ENCODE measurements at regions not wholly inside any gene's neighbourhood (a gene's known extent, or its start where the extent isn't known, plus 50 kb on each side); places are given as distances from the start of the nearest gene placed in this dataset.

DNA sequence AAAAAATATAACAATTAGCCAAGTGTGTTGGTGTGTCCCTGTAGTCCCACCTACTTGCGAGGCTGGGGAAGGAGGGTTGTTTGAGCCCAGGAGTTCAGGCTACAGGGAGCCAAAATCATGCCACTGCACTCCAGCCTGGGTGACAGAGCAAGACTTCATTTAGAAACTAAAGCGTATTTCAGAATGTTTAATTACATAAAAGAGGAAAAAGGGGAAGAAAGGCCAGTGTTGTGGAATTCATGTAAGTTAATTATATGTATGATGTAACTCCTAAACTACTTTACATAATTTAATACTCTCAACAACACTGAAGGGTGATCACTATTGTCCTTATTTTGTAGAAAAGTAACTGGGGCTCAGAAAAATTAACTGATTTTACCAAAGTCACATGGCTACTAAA is 67.2 kb upstream of the HOPX start:
- Histone ChIP-seq H3K4me3 (ENCODE audit: severe bottlenecking) (no peak overlapping the region), H3K36me3 (ENCODE audit: low read depth) (no peaks in the 10 kb centered on the region), H3K9me3 (ENCODE audit: severe bottlenecking) (peaks cover 1% of the 10 kb centered on the region), H3K27ac (ENCODE audit: poor library complexity, severe bottlenecking) (no peak overlapping the region), H3K4me1 (ENCODE audit: insufficient read depth, poor library complexity, severe bottlenecking) (peaks cover 4% of the 10 kb centered on the region), H3K27me3 (ENCODE audit: insufficient read depth, poor library complexity, severe bottlenecking) (no peaks in the 10 kb centered on the region)
- no peak for ATAC-seq (ENCODE audit: low read depth)
- TF ChIP-seq, protein P1, sequence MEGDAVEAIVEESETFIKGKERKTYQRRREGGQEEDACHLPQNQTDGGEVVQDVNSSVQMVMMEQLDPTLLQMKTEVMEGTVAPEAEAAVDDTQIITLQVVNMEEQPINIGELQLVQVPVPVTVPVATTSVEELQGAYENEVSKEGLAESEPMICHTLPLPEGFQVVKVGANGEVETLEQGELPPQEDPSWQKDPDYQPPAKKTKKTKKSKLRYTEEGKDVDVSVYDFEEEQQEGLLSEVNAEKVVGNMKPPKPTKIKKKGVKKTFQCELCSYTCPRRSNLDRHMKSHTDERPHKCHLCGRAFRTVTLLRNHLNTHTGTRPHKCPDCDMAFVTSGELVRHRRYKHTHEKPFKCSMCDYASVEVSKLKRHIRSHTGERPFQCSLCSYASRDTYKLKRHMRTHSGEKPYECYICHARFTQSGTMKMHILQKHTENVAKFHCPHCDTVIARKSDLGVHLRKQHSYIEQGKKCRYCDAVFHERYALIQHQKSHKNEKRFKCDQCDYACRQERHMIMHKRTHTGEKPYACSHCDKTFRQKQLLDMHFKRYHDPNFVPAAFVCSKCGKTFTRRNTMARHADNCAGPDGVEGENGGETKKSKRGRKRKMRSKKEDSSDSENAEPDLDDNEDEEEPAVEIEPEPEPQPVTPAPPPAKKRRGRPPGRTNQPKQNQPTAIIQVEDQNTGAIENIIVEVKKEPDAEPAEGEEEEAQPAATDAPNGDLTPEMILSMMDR (IDR thresholded peaks at IDR 0.05; ENCODE audit: poor library complexity, severe bottlenecking): no peak
- DNase-seq (ENCODE audit: low spot score): no peak

DNA sequence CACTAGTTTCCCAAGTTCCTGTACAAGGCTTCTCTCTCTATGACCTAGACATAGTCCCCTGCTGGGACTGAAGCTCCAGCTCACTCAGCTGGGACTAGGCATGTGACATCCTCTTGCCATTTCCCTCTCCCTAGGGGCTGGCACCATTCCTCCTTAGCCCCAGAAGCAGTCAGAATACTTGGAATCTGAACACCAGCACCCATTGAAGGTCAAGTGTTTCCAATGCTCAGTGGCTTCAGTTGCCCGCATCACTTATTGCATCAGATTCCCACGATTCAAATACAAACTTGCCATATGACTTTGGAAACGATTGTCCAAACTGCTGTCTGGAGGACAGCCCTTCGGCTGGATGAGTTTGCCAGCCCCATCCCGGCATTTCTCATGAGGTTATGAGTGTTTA is 65.5 kb upstream of the HOPX start:
- H3K36me3 ChIP-seq (ENCODE audit: low read depth): no peaks in the 10 kb centered on the region

DNA sequence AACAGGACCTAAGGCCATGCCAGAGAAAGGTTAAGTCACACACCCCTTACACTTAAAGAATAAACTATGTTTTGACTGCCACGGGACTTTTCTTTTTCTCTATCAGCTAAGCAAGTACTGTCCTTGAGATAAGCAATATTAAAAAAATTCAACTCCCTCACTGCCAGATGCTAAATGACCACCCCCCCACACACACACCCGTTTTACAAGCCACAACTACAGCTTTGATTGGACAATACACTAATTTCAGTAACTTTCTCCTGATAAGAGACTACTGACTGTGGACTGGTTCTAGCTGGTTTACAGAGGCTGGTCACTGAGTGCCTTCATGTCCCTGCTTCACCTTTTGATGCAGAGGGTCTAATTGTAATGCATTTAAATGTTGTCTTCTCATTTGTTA is 63.9 kb upstream of the HOPX start:
- Histone ChIP-seq H3K27me3 (ENCODE audit: insufficient read depth, poor library complexity, severe bottlenecking) (no peaks in the 10 kb centered on the region), H3K27ac (ENCODE audit: poor library complexity, severe bottlenecking) (no peak overlapping the region), H3K4me3 (ENCODE audit: severe bottlenecking) (no peak overlapping the region), H3K9me3 (ENCODE audit: severe bottlenecking) (peaks cover 1% of the 10 kb centered on the region), H3K36me3 (ENCODE audit: low read depth) (no peaks in the 10 kb centered on the region), H3K4me1 (ENCODE audit: insufficient read depth, poor library complexity, severe bottlenecking) (no peaks in the 10 kb centered on the region)
- ATAC-seq (ENCODE audit: low read depth): no peak
- TF ChIP-seq, protein P1 (IDR thresholded peaks at IDR 0.05; ENCODE audit: poor library complexity, severe bottlenecking): no peak
- DNase-seq (ENCODE audit: low spot score): no peak

More for the DNA sequence above, 65.5 kb upstream of the HOPX start:
- Histone ChIP-seq H3K4me1 (ENCODE audit: insufficient read depth, poor library complexity, severe bottlenecking) (no peaks in the 10 kb centered on the region), H3K27ac (ENCODE audit: poor library complexity, severe bottlenecking) (no peak overlapping the region), H3K27me3 (ENCODE audit: insufficient read depth, poor library complexity, severe bottlenecking) (no peaks in the 10 kb centered on the region), H3K4me3 (ENCODE audit: severe bottlenecking) (no peak overlapping the region), H3K9me3 (ENCODE audit: severe bottlenecking) (peaks cover 1% of the 10 kb centered on the region)
- DNase-seq (ENCODE audit: low spot score): no peak
- TF ChIP-seq, protein P1 (IDR thresholded peaks at IDR 0.05; ENCODE audit: poor library complexity, severe bottlenecking): no peak
- ATAC-seq (ENCODE audit: low read depth): no peak

DNA sequence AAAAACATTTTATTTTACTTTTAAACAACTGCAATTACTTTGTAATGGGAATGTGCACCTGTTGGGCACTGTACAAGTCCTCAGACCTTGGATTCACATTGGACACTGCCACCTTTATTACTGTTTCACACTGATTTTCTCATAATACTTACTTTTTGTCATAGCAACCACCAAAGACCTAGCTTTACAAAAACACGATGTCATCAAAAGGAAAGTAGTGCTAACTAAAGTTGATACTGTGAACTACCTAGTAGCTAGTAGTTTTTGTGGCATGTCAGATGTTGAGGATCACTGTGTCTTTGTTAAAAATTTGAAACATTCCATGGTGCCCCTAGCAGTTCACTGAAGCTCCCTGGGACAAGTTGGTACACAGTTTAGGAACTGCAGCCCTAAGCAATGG is 62.9 kb upstream of the HOPX start:
- no peak for ATAC-seq (ENCODE audit: low read depth)

DNA sequence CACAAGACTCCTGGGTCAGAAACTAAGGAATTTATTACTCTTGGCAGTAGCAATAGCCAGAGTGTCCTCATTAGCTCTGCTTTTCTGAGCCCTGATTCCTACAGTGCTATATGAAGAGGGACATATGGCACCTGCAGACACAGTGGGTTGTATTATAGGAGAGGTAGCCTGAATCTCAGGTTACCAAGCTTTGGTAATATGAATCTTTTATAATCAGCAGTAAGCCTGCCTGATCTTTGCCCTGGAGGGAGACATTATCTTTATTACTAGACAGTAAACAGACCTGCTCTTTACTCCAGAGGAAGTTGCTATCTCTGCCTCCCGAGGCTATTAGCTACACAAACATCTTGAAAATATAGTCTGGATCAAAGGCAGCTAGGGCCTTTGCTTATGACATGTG is 62.5 kb upstream of the HOPX start:
- H3K4me1 ChIP-seq (ENCODE audit: insufficient read depth, poor library complexity, severe bottlenecking): no peaks in the 10 kb centered on the region
- H3K9me3 ChIP-seq (ENCODE audit: severe bottlenecking): peaks cover 1% of the 10 kb centered on the region
- H3K27me3 ChIP-seq (ENCODE audit: insufficient read depth, poor library complexity, severe bottlenecking): no peaks in the 10 kb centered on the region
- H3K27ac ChIP-seq (ENCODE audit: poor library complexity, severe bottlenecking): no peak overlapping the region
- no peak for DNase-seq (ENCODE audit: low spot score)
- ATAC-seq (ENCODE audit: low read depth): no peak
- TF ChIP-seq, protein P1 (IDR thresholded peaks at IDR 0.05; ENCODE audit: poor library complexity, severe bottlenecking): no peak
- H3K36me3 ChIP-seq (ENCODE audit: low read depth): no peaks in the 10 kb centered on the region
- H3K4me3 ChIP-seq (ENCODE audit: severe bottlenecking): no peak overlapping the region

More for the DNA sequence above, 62.9 kb upstream of the HOPX start:
- Histone ChIP-seq H3K4me1 (ENCODE audit: insufficient read depth, poor library complexity, severe bottlenecking) (no peaks in the 10 kb centered on the region), H3K27ac (ENCODE audit: poor library complexity, severe bottlenecking) (no peak overlapping the region), H3K36me3 (ENCODE audit: low read depth) (no peaks in the 10 kb centered on the region), H3K27me3 (ENCODE audit: insufficient read depth, poor library complexity, severe bottlenecking) (no peaks in the 10 kb centered on the region), H3K4me3 (ENCODE audit: severe bottlenecking) (no peak overlapping the region), H3K9me3 (ENCODE audit: severe bottlenecking) (peaks cover 1% of the 10 kb centered on the region)
- TF ChIP-seq, protein P1 (IDR thresholded peaks at IDR 0.05; ENCODE audit: poor library complexity, severe bottlenecking): no peak
- DNase-seq (ENCODE audit: low spot score): no peak
